HCT116 (cell line): ENCODE measurements at regions not wholly inside any gene's neighbourhood (a gene's known extent, or its start where the extent isn't known, plus 50 kb on each side); places are given as distances from the start of the nearest gene placed in this dataset.

ENCODE experiments used
- ATAC-seq: fragments of 200-7000 bp; cut with Tn5 transposase; 2 replicates; pipeline ENCODE4 v1.9.1; 2020; ENCODE audit warnings: mild to moderate bottlenecking, moderate library complexity
- BruUV-seq: library from RNA; stranded (reverse); fragments of 400-500 nt; replicated peaks from 2 replicates; lab custom pipeline; 2021; lab: Mats Ljungman, UMichigan
- CTCF ChIA-PET: fragments of 300-600 bp; sonication (Branson Sonifier 250); formaldehyde crosslinking; loops from one replicate; lab custom pipeline; 2021; ENCODE audit warnings: antibody characterized with exemption; lab: Charles Lee
- POLR2A ChIA-PET: fragments of 300-600, 350-600 bp; sonication (Branson Sonifier 250); formaldehyde crosslinking; loops from one replicate; lab custom pipeline; 2021; ENCODE audit warnings: antibody characterized with exemption; lab: Charles Lee
- RAD21 ChIA-PET, 2 experiments: fragments of 300-600 bp; sonication (Branson Sonifier 250); formaldehyde crosslinking; loops; one replicate each; lab custom pipeline; 2023; ENCODE audit warnings: low total read pairs in 2 of 2; ENCODE audit not compliant: uncharacterized antibody in 2 of 2, unreplicated experiment in 2 of 2, low non-redundant PET in 1 of 2; lab: Charles Lee
- DNase-seq: peaks from one replicate; pipeline ENCODE4 v3.0.0-alpha.2; 2010; ENCODE audit warnings: low read depth, low spot score
- H2AFZ ChIP-seq: fragments of 200-600 bp; shearing (Covaris generic), sonication (generic); 2 replicates; pipeline ENCODE4 v1.6.1; 2017; ENCODE audit warnings: low read depth, mixed run types, mixed read lengths, antibody characterized with exemption, low read length; ENCODE audit not compliant: poor library complexity, severe bottlenecking
- H3K27ac ChIP-seq: 2 replicates; pipeline ENCODE4 v1.5.1; 2012; ENCODE audit warnings: low read depth, low read length
- H3K27me3 ChIP-seq: fragments of 200-600 bp; sonication (generic); 2 replicates; pipeline ENCODE4 v1.6.1; 2016; ENCODE audit warnings: mixed run types, low read length, mixed read lengths; ENCODE audit not compliant: insufficient read depth
- H3K36me3 ChIP-seq, 2 experiments: fragments of 200-500 bp in 1 of 2; fragments of 200-600 bp in 1 of 2; sonication (Bioruptor generic) in 1 of 2; sonication (generic) in 1 of 2; 2 replicates each; pipeline versions ENCODE4 v1.5.1 to v1.6.1; 2014 to 2016; ENCODE audit warnings: low read length in 2 of 2, inconsistent platforms in 1 of 2, mixed read lengths in 1 of 2, mixed run types in 1 of 2; ENCODE audit not compliant: insufficient read depth in 2 of 2, control insufficient read depth in 1 of 2
- H3K4me1 ChIP-seq, 2 experiments: fragments of 200-600 bp in 1 of 2; sonication (generic) in 1 of 2; 2 replicates each; pipeline versions ENCODE4 v1.5.1 to v1.6.1; 2012 to 2017; ENCODE audit warnings: low read length in 2 of 2, inconsistent platforms in 1 of 2, mild to moderate bottlenecking in 1 of 2, mixed read lengths in 1 of 2, mixed run types in 1 of 2, moderate library complexity in 1 of 2; ENCODE audit not compliant: insufficient read depth in 2 of 2, control insufficient read depth in 1 of 2
- H3K4me2 ChIP-seq: fragments of 200-600 bp; sonication (generic); 2 replicates; pipeline ENCODE4 v1.6.1; 2017; ENCODE audit warnings: mixed run types, low read length, mixed read lengths
- H3K4me3 ChIP-seq, 2 experiments: fragments of 200-600 bp in 1 of 2; sonication (generic) in 1 of 2; replicated peaks in 1 of 2; 2 replicates each; pipeline ENCODE4 v1.5.1; 2011 to 2016; ENCODE audit warnings: low read length in 2 of 2, control low read depth in 1 of 2, low read depth in 1 of 2, mild to moderate bottlenecking in 1 of 2, mixed read lengths in 1 of 2, mixed run types in 1 of 2
- H3K79me2 ChIP-seq: fragments of 200-600 bp; sonication (generic); 2 replicates; pipeline ENCODE4 v1.6.1; 2017; ENCODE audit warnings: mild to moderate bottlenecking, mixed run types, low read length, moderate library complexity, mixed read lengths; ENCODE audit not compliant: insufficient read depth
- H3K9ac ChIP-seq: fragments of 200-600 bp; sonication (generic); 2 replicates; pipeline ENCODE4 v1.6.1; 2016; ENCODE audit warnings: low read length, mixed read lengths
- H3K9me2 ChIP-seq: fragments of 200-600 bp; sonication (generic), shearing (Covaris generic); 2 replicates; pipeline ENCODE4 v1.6.1; 2017; ENCODE audit warnings: mixed run types, mild to moderate bottlenecking, moderate library complexity; ENCODE audit not compliant: insufficient read depth
- H3K9me3 ChIP-seq, 2 experiments: fragments of 200-500 bp in 1 of 2; fragments of 200-600 bp in 1 of 2; sonication (Bioruptor generic) in 1 of 2; sonication (generic) in 1 of 2; 2 replicates each; pipeline ENCODE4 v1.6.1; 2014 to 2017; ENCODE audit warnings: low read length in 2 of 2, mixed read lengths in 2 of 2, inconsistent platforms in 1 of 2, low read depth in 1 of 2, mild to moderate bottlenecking in 1 of 2, mixed run types in 1 of 2, moderate library complexity in 1 of 2; ENCODE audit not compliant: control insufficient read depth in 1 of 2, insufficient read depth in 1 of 2
- H4K20me1 ChIP-seq: fragments of 200-600 bp; sonication (generic), shearing (Covaris generic); 2 replicates; pipeline ENCODE4 v1.6.1; 2017; ENCODE audit warnings: mixed run types, mild to moderate bottlenecking, moderate library complexity; ENCODE audit not compliant: insufficient read depth
- CBX3 ChIP-seq: IDR thresholded peaks from 2 replicates; pipeline ENCODE4 v1.6.1; 2012; ENCODE audit warnings: low read depth
- EGR1 ChIP-seq: IDR thresholded peaks from 2 replicates; pipeline ENCODE4 v1.6.1; 2012; ENCODE audit warnings: low read depth
- ELF1 ChIP-seq: IDR thresholded peaks from 2 replicates; pipeline ENCODE4 v1.6.1; 2012; ENCODE audit warnings: low read depth, borderline replicate concordance
- EZH2 ChIP-seq: fragments of 200-600 bp; sonication (generic); IDR thresholded peaks from 2 replicates; pipeline ENCODE4 v1.6.1; 2017; ENCODE audit warnings: antibody characterized with exemption, mixed run types
- EZH2phosphoT487 ChIP-seq: fragments of 200-600 bp; IDR thresholded peaks from 2 replicates; pipeline ENCODE4 v1.6.1; 2018; ENCODE audit warnings: antibody characterized with exemption, borderline replicate concordance
- FOSL1 ChIP-seq: IDR thresholded peaks from 2 replicates; pipeline ENCODE4 v1.6.1; 2012; ENCODE audit warnings: low read depth
- JUND ChIP-seq: IDR thresholded peaks from 2 replicates; pipeline ENCODE4 v1.6.1; 2012
- POLR2A ChIP-seq: IDR thresholded peaks from 2 replicates; pipeline ENCODE4 v1.7.0; 2011; ENCODE audit warnings: borderline replicate concordance; ENCODE audit not compliant: insufficient read depth, insufficient read length; ENCODE audit errors: extremely low read depth
- POLR2AphosphoS5 ChIP-seq: IDR thresholded peaks from 2 replicates; pipeline ENCODE4 v1.6.1; 2011; ENCODE audit warnings: mild to moderate bottlenecking, low read depth, low read length, moderate library complexity
- RAD21 ChIP-seq: IDR thresholded peaks from 2 replicates; pipeline ENCODE4 v1.6.1; 2012; ENCODE audit warnings: low read depth, mild to moderate bottlenecking
- SIN3A ChIP-seq: IDR thresholded peaks from 2 replicates; pipeline ENCODE4 v1.6.1; 2012; ENCODE audit warnings: low read depth
- SP1 ChIP-seq: IDR thresholded peaks from 2 replicates; pipeline ENCODE4 v1.6.1; 2012; ENCODE audit warnings: low read depth
- TCF7L2 ChIP-seq: IDR thresholded peaks from 2 replicates; pipeline ENCODE4 v1.7.0; 2011; ENCODE audit warnings: borderline replicate concordance, inconsistent platforms; ENCODE audit not compliant: insufficient read depth, insufficient read length; ENCODE audit errors: extremely low read depth
- YY1 ChIP-seq: IDR thresholded peaks from 2 replicates; pipeline ENCODE4 v1.6.1; 2011; ENCODE audit warnings: low read length, low read depth, moderate library complexity, mild to moderate bottlenecking; ENCODE audit not compliant: insufficient replicate concordance; ENCODE audit errors: extremely low read depth
- ZFX ChIP-seq: fragments of 450-650 bp; IDR thresholded peaks from 2 replicates; pipeline ENCODE4 v1.6.1; 2017
- intact Hi-C: fragments of 100-400 bp; cut with micrococcal nuclease; formaldehyde crosslinking; loops from 2 replicates; pipeline ENCODE4 v1.10.0; 2022
- TF ChIP-seq, protein P1 (sequence below): IDR thresholded peaks from 2 replicates; pipeline ENCODE4 v1.6.1; 2011; ENCODE audit warnings: mild to moderate bottlenecking, low read length, moderate library complexity; ENCODE audit not compliant: insufficient replicate concordance; ENCODE audit errors: extremely low read depth
- TF ChIP-seq, protein P2 (sequence below), 3 experiments: fragments of 200-600 bp in 1 of 3; sonication (generic) in 1 of 3; IDR thresholded peaks in 2 of 3; conservative IDR thresholded peaks in 1 of 3; 2 replicates each; pipeline ENCODE4 v1.5.1; 2012 to 2017; ENCODE audit warnings: low read depth in 2 of 3, low read length in 2 of 3, antibody characterized with exemption in 1 of 3, borderline replicate concordance in 1 of 3, control low read depth in 1 of 3, mild to moderate bottlenecking in 1 of 3, mixed read lengths in 1 of 3, mixed run types in 1 of 3, moderate library complexity in 1 of 3; ENCODE audit not compliant: insufficient read depth in 1 of 3
- TF ChIP-seq, protein P3 (sequence below): IDR thresholded peaks from 2 replicates; pipeline ENCODE4 v1.6.1; 2012; ENCODE audit warnings: low read depth
- TF ChIP-seq, protein P4 (sequence below): IDR thresholded peaks from 2 replicates; pipeline ENCODE4 v1.6.1; 2012
- TF ChIP-seq, protein P5 (sequence below): IDR thresholded peaks from 2 replicates; pipeline ENCODE4 v1.6.1; 2012

DNA sequence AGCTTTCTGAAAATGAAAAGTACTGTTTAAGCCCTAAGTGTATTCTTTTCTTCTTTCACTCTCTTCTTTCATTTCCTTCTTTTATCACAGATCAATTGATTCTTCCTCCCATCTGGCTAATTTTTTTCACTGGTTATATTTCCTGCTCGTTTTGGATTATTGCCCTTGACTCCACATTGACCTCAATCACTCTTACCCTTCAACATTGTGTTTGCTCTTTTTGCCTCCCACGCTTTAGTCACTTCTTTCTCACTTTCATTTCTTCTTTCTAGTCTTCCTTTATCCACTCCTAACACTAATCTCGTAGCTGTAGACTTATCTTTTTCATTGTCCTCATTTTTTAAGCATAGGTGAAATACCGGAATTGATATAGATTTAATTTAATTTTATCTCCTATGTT is 320.3 kb upstream of the VRK2 start:
- intact Hi-C loops = no loop called here
- no peak overlapping the region for H3K4me2 ChIP-seq
- no peak overlapping the region for H2AFZ ChIP-seq
- ChIA-PET POLR2A (no interaction called here), RAD21 (no interaction called here), CTCF (no interaction called here)
- no peak overlapping the region for H3K27ac ChIP-seq
- peaks cover 0 to under 1% of the 10 kb centered on the region in 2 experiments; a peak in 2 of 4 replicates for H3K4me1 ChIP-seq
- H3K9ac ChIP-seq = no peak overlapping the region
- H4K20me1 ChIP-seq = no peaks in the 10 kb centered on the region
- DNase-seq (no peak), ATAC-seq (no peak)
- H3K4me3 ChIP-seq = no peak overlapping the region
- no TSS peak for BruUV-seq
- H3K79me2 ChIP-seq = no peaks in the 10 kb centered on the region
- TF ChIP-seq, protein P1, sequence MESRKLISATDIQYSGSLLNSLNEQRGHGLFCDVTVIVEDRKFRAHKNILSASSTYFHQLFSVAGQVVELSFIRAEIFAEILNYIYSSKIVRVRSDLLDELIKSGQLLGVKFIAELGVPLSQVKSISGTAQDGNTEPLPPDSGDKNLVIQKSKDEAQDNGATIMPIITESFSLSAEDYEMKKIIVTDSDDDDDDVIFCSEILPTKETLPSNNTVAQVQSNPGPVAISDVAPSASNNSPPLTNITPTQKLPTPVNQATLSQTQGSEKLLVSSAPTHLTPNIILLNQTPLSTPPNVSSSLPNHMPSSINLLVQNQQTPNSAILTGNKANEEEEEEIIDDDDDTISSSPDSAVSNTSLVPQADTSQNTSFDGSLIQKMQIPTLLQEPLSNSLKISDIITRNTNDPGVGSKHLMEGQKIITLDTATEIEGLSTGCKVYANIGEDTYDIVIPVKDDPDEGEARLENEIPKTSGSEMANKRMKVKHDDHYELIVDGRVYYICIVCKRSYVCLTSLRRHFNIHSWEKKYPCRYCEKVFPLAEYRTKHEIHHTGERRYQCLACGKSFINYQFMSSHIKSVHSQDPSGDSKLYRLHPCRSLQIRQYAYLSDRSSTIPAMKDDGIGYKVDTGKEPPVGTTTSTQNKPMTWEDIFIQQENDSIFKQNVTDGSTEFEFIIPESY = no peak
- TF ChIP-seq FOSL1 = no peak
- TF ChIP-seq, protein P2, sequence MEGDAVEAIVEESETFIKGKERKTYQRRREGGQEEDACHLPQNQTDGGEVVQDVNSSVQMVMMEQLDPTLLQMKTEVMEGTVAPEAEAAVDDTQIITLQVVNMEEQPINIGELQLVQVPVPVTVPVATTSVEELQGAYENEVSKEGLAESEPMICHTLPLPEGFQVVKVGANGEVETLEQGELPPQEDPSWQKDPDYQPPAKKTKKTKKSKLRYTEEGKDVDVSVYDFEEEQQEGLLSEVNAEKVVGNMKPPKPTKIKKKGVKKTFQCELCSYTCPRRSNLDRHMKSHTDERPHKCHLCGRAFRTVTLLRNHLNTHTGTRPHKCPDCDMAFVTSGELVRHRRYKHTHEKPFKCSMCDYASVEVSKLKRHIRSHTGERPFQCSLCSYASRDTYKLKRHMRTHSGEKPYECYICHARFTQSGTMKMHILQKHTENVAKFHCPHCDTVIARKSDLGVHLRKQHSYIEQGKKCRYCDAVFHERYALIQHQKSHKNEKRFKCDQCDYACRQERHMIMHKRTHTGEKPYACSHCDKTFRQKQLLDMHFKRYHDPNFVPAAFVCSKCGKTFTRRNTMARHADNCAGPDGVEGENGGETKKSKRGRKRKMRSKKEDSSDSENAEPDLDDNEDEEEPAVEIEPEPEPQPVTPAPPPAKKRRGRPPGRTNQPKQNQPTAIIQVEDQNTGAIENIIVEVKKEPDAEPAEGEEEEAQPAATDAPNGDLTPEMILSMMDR (IDR thresholded peaks at IDR 0.05 in 2 of 3, conservative IDR thresholded peaks at IDR 0.05 in 1 of 3; ENCODE audit: borderline replicate concordance in 1 of 3, insufficient read depth in 1 of 3, low read depth in 2 of 3, low read length in 2 of 3) = no peak
- no peak for TF ChIP-seq SP1
- TF ChIP-seq, protein P3, sequence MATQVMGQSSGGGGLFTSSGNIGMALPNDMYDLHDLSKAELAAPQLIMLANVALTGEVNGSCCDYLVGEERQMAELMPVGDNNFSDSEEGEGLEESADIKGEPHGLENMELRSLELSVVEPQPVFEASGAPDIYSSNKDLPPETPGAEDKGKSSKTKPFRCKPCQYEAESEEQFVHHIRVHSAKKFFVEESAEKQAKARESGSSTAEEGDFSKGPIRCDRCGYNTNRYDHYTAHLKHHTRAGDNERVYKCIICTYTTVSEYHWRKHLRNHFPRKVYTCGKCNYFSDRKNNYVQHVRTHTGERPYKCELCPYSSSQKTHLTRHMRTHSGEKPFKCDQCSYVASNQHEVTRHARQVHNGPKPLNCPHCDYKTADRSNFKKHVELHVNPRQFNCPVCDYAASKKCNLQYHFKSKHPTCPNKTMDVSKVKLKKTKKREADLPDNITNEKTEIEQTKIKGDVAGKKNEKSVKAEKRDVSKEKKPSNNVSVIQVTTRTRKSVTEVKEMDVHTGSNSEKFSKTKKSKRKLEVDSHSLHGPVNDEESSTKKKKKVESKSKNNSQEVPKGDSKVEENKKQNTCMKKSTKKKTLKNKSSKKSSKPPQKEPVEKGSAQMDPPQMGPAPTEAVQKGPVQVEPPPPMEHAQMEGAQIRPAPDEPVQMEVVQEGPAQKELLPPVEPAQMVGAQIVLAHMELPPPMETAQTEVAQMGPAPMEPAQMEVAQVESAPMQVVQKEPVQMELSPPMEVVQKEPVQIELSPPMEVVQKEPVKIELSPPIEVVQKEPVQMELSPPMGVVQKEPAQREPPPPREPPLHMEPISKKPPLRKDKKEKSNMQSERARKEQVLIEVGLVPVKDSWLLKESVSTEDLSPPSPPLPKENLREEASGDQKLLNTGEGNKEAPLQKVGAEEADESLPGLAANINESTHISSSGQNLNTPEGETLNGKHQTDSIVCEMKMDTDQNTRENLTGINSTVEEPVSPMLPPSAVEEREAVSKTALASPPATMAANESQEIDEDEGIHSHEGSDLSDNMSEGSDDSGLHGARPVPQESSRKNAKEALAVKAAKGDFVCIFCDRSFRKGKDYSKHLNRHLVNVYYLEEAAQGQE = no peak
- TF ChIP-seq EZH2phosphoT487 = no peak
- no peak for TF ChIP-seq TCF7L2
- no peak for TF ChIP-seq RAD21
- TF ChIP-seq YY1 = no peak
- TF ChIP-seq POLR2AphosphoS5 = no peak
- no peak for TF ChIP-seq CBX3
- TF ChIP-seq, protein P4, sequence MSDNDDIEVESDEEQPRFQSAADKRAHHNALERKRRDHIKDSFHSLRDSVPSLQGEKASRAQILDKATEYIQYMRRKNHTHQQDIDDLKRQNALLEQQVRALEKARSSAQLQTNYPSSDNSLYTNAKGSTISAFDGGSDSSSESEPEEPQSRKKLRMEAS = no peak
- TF ChIP-seq EZH2 = no peak
- TF ChIP-seq EGR1 = no peak
- TF ChIP-seq, protein P5, sequence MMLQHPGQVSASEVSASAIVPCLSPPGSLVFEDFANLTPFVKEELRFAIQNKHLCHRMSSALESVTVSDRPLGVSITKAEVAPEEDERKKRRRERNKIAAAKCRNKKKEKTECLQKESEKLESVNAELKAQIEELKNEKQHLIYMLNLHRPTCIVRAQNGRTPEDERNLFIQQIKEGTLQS = no peak
- no peak for TF ChIP-seq SIN3A
- TF ChIP-seq ELF1 = no peak
- no peak for TF ChIP-seq JUND
- TF ChIP-seq ZFX = no peak
- TF ChIP-seq POLR2A = no peak
- no peaks in the 10 kb centered on the region for H3K9me2 ChIP-seq
- H3K27me3 ChIP-seq = no peaks in the 10 kb centered on the region
- no peaks in the 10 kb centered on the region for H3K9me3 ChIP-seq
- H3K36me3 ChIP-seq = no peaks in the 10 kb centered on the region
